Ishikawa (cell line): ENCODE measurements at regions not wholly inside any gene's neighbourhood (a gene's known extent, or its start where the extent isn't known, plus 50 kb on each side); places are given as distances from the start of the nearest gene placed in this dataset.

Experiments used
- TCF12 ChIP-seq: IDR thresholded peaks from 2 replicates; pipeline ENCODE4 v1.6.1; 2012; ENCODE audit warnings: low read depth
- TEAD4 ChIP-seq: IDR thresholded peaks from 2 replicates; pipeline ENCODE4 v1.6.1; 2012
- YY1 ChIP-seq: IDR thresholded peaks from 2 replicates; pipeline ENCODE4 v1.6.1; 2012; ENCODE audit warnings: low read depth

- TF ChIP-seq TEAD4, result no peak
- no peak for TF ChIP-seq YY1
- no peak for TF ChIP-seq TCF12
Observed at GRCh38 chr13:91292630-91293221, 54.8 kb upstream of the MIR17HG start.
